ENCODE measurements at regions not wholly inside any gene's neighbourhood (a gene's known extent, or its start where the extent isn't known, plus 50 kb on each side); places are given as distances from the start of the nearest gene placed in this dataset.

GRCh38 chr12:87782838-87783237, 246.4 kb downstream of the C12orf50 start:
- Histone ChIP-seq H3K9ac (ENCODE audit: insufficient read depth, low read length, poor library complexity, severe bottlenecking) (no peak overlapping the region), H3K27me3 (ENCODE audit: control insufficient read depth in 2 of 2, insufficient read depth in 2 of 2, low read length in 2 of 2) (no peaks in the 10 kb centered on the region), H3K4me1 (ENCODE audit: control insufficient read depth in 1 of 2, insufficient read depth in 2 of 2, low read length in 2 of 2) (no peaks in the 10 kb centered on the region), H3K4me3 (replicated peaks in 1 of 3; ENCODE audit: low read depth in 2 of 3, low read length in 3 of 3) (no peak overlapping the region), H3K79me2 (ENCODE audit: insufficient read depth, low read length) (no peaks in the 10 kb centered on the region), H2AFZ (ENCODE audit: insufficient read depth, low read depth, low read length, poor library complexity, severe bottlenecking) (no peak overlapping the region), H4K20me1 (ENCODE audit: insufficient read depth, low read length) (no peaks in the 10 kb centered on the region), H3K36me3 (replicated peaks in 1 of 2; ENCODE audit: control insufficient read depth in 1 of 2, insufficient read depth in 2 of 2, low read length in 2 of 2) (no peaks in the 10 kb centered on the region), H3K27ac (ENCODE audit: low read depth in 1 of 2, low read length in 2 of 2) (no peak overlapping the region), H3K9me3 (replicated peaks in 1 of 2; ENCODE audit: control insufficient read depth in 1 of 2, insufficient read depth in 1 of 2, low read length in 2 of 2) (peaks cover 0 to 5% of the 10 kb centered on the region in 2 donors), H3K4me2 (replicated peaks; ENCODE audit: extremely low read depth, low read length, poor library complexity, severe bottlenecking) (no peak overlapping the region)
- Mint-ChIP-seq H3K27me3 (ENCODE audit: low read depth in 3 of 3) (no peaks in the 10 kb centered on the region), H3K27ac (no peak overlapping the region), H3K9me3 (peaks cover 0 to 5% (median 3%) of the 10 kb centered on the region in 7 donors), H3K4me3 (no peak overlapping the region), H3K4me1 (no peaks in the 10 kb centered on the region), H3K36me3 (no peaks in the 10 kb centered on the region)
- TF ChIP-seq, protein P1, sequence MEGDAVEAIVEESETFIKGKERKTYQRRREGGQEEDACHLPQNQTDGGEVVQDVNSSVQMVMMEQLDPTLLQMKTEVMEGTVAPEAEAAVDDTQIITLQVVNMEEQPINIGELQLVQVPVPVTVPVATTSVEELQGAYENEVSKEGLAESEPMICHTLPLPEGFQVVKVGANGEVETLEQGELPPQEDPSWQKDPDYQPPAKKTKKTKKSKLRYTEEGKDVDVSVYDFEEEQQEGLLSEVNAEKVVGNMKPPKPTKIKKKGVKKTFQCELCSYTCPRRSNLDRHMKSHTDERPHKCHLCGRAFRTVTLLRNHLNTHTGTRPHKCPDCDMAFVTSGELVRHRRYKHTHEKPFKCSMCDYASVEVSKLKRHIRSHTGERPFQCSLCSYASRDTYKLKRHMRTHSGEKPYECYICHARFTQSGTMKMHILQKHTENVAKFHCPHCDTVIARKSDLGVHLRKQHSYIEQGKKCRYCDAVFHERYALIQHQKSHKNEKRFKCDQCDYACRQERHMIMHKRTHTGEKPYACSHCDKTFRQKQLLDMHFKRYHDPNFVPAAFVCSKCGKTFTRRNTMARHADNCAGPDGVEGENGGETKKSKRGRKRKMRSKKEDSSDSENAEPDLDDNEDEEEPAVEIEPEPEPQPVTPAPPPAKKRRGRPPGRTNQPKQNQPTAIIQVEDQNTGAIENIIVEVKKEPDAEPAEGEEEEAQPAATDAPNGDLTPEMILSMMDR (IDR thresholded peaks at IDR 0.05): no peak
- no peak for DNase-seq
- WGBS (ENCODE audit: insufficient coverage): 93% methylated on average over 2 of the region's 3 CpGs
- intact Hi-C loops (cut with micrococcal nuclease): no loop called here

GRCh38 chr12:87779858-87780498, 249.2 kb downstream of the C12orf50 start:
- DNase-seq: no peak
- H3K9me3 ChIP-seq (replicated peaks in 1 of 2; ENCODE audit: control insufficient read depth in 1 of 2, insufficient read depth in 1 of 2, low read length in 2 of 2): peaks cover 0 to 5% of the 10 kb centered on the region in 2 donors
- intact Hi-C loops (cut with micrococcal nuclease): no loop called here
- no peak overlapping the region for H2AFZ ChIP-seq (ENCODE audit: insufficient read depth, low read depth, low read length, poor library complexity, severe bottlenecking)
- H3K4me2 ChIP-seq (replicated peaks; ENCODE audit: extremely low read depth, low read length, poor library complexity, severe bottlenecking): no peak overlapping the region
- H3K4me3 ChIP-seq (replicated peaks in 1 of 3; ENCODE audit: low read depth in 2 of 3, low read length in 3 of 3): no peak overlapping the region
- WGBS (ENCODE audit: insufficient coverage): 75% methylated on average over 2 of the region's 2 CpGs
- Mint-ChIP-seq H3K4me3 (no peak overlapping the region), H3K9me3 (peaks cover 0 to 5% (median 3%) of the 10 kb centered on the region in 7 donors), H3K36me3 (no peaks in the 10 kb centered on the region), H3K27ac (no peak overlapping the region), H3K27me3 (ENCODE audit: low read depth in 3 of 3) (no peaks in the 10 kb centered on the region), H3K4me1 (no peaks in the 10 kb centered on the region)
- H3K4me1 ChIP-seq (ENCODE audit: control insufficient read depth in 1 of 2, insufficient read depth in 2 of 2, low read length in 2 of 2): no peaks in the 10 kb centered on the region
- no peak overlapping the region for H3K27ac ChIP-seq (ENCODE audit: low read depth in 1 of 2, low read length in 2 of 2)
- no peaks in the 10 kb centered on the region for H3K36me3 ChIP-seq (replicated peaks in 1 of 2; ENCODE audit: control insufficient read depth in 1 of 2, insufficient read depth in 2 of 2, low read length in 2 of 2)
- no peaks in the 10 kb centered on the region for H4K20me1 ChIP-seq (ENCODE audit: insufficient read depth, low read length)
- H3K27me3 ChIP-seq (ENCODE audit: control insufficient read depth in 2 of 2, insufficient read depth in 2 of 2, low read length in 2 of 2): no peaks in the 10 kb centered on the region
- H3K79me2 ChIP-seq (ENCODE audit: insufficient read depth, low read length): no peaks in the 10 kb centered on the region
- TF ChIP-seq, protein P1 (IDR thresholded peaks at IDR 0.05): no peak
- H3K9ac ChIP-seq (ENCODE audit: insufficient read depth, low read length, poor library complexity, severe bottlenecking): no peak overlapping the region

Measured in CD14-positive monocyte (primary cell).